ENCODE measurements at regions not wholly inside any gene's neighbourhood (a gene's known extent, or its start where the extent isn't known, plus 50 kb on each side); places are given as distances from the start of the nearest gene placed in this dataset.

DNA sequence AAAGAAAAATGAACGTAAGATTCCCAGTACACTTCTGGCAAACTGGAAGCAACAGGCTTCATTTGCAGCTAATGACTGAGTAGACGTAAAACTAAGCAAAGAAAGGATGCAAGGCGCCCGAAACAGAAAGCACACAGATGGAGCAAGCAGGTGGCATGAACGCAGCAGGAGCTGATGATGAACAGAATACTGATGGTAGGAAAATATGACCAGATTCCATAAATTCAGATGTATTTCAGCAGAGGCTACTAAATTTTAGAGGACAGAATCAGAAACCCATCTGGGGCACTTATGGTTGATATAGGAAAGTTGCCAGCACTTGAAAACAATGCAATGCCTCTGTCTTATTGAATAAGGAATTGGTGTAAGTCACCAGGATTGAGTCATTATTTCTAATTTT lies 658.7 kb upstream of the LINC00305 start:
- no peak overlapping the region for H3K27ac Mint-ChIP-seq (ENCODE audit: unreplicated experiment)
- TF ChIP-seq, protein P1, sequence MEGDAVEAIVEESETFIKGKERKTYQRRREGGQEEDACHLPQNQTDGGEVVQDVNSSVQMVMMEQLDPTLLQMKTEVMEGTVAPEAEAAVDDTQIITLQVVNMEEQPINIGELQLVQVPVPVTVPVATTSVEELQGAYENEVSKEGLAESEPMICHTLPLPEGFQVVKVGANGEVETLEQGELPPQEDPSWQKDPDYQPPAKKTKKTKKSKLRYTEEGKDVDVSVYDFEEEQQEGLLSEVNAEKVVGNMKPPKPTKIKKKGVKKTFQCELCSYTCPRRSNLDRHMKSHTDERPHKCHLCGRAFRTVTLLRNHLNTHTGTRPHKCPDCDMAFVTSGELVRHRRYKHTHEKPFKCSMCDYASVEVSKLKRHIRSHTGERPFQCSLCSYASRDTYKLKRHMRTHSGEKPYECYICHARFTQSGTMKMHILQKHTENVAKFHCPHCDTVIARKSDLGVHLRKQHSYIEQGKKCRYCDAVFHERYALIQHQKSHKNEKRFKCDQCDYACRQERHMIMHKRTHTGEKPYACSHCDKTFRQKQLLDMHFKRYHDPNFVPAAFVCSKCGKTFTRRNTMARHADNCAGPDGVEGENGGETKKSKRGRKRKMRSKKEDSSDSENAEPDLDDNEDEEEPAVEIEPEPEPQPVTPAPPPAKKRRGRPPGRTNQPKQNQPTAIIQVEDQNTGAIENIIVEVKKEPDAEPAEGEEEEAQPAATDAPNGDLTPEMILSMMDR (IDR thresholded peaks at IDR 0.05) = no peak
- no peaks in the 10 kb centered on the region for H3K36me3 Mint-ChIP-seq (ENCODE audit: unreplicated experiment)
- H3K4me3 Mint-ChIP-seq (ENCODE audit: unreplicated experiment) = no peak overlapping the region
- H3K27me3 Mint-ChIP-seq (ENCODE audit: unreplicated experiment) = no peaks in the 10 kb centered on the region
- peaks cover 6% of the 10 kb centered on the region for H3K9me3 Mint-ChIP-seq (ENCODE audit: unreplicated experiment)
- no peak for DNase-seq (ENCODE audit: extremely low spot score, unreplicated experiment)
- no peaks in the 10 kb centered on the region for H3K4me1 Mint-ChIP-seq (ENCODE audit: unreplicated experiment)

DNA sequence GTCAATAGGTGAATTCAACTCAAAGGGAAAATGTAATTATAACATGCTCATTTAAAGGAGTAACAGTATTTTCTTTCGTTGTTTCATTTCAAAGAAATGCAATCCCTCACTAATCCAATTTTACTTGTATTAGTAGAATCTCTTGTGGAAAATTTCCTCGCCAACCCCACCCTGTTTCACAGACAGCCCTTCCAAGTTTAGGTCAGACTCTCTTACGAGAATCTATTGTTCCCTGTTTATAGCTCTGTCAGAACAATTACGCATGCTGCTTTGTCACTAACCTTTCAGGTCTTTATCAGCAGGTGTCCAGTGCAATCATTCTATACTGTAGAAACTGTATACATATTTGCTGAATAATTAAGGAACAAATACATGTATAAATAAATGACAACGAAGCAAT lies 657.8 kb upstream of the LINC00305 start:
- Mint-ChIP-seq H3K27me3 (ENCODE audit: unreplicated experiment) (no peaks in the 10 kb centered on the region), H3K4me3 (ENCODE audit: unreplicated experiment) (no peak overlapping the region), H3K27ac (ENCODE audit: unreplicated experiment) (no peak overlapping the region), H3K9me3 (ENCODE audit: unreplicated experiment) (peaks cover 6% of the 10 kb centered on the region), H3K4me1 (ENCODE audit: unreplicated experiment) (no peaks in the 10 kb centered on the region), H3K36me3 (ENCODE audit: unreplicated experiment) (no peaks in the 10 kb centered on the region)
- TF ChIP-seq, protein P1 (IDR thresholded peaks at IDR 0.05) = no peak
- DNase-seq (ENCODE audit: extremely low spot score, unreplicated experiment) = no peak

DNA sequence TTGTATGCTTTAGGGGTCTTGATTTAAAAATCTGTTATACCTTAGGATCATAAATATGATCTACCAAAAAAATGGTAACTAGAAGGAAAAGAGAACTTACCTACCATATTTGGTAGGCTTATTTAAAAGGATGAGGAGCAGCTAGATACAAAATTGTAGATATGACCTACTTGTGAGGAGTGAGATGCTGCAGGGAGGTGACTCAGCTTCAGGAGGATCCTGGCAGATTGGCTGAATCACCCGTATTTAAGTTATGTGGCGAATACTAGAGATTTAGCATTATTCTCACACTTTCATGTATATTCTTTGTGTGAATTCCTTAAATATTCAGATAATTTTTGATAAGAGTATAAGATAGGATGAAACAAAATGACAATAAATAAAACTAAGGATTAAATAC lies 657.3 kb upstream of the LINC00305 start:
- Mint-ChIP-seq H3K4me1 (ENCODE audit: unreplicated experiment) (no peaks in the 10 kb centered on the region), H3K27ac (ENCODE audit: unreplicated experiment) (no peak overlapping the region), H3K9me3 (ENCODE audit: unreplicated experiment) (peaks cover 4% of the 10 kb centered on the region), H3K4me3 (ENCODE audit: unreplicated experiment) (no peak overlapping the region), H3K27me3 (ENCODE audit: unreplicated experiment) (no peaks in the 10 kb centered on the region), H3K36me3 (ENCODE audit: unreplicated experiment) (no peaks in the 10 kb centered on the region)
- TF ChIP-seq, protein P1 (IDR thresholded peaks at IDR 0.05) = no peak
- DNase-seq (ENCODE audit: extremely low spot score, unreplicated experiment) = no peak

DNA sequence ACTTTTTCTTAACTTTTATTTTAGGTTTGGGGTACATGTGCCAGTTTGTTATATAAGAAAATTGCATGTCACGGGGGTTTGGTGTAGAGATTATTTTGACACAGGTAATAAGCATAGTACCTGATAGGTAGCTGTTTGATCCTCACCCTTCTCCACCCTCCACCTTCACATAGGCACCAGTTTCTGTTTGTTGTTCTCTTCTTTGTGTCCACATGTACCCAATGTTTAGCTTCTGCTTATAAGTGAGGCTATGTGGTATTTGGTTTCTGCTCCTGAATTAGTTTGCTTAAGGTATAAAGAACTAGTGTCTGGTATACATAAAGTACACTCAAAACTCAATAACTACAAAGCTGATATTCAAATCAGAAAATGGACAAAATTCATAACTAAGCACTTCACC lies 654.6 kb upstream of the LINC00305 start:
- H3K27ac Mint-ChIP-seq (ENCODE audit: unreplicated experiment) = no peak overlapping the region
- H3K4me3 Mint-ChIP-seq (ENCODE audit: unreplicated experiment) = no peak overlapping the region
- H3K4me1 Mint-ChIP-seq (ENCODE audit: unreplicated experiment) = no peaks in the 10 kb centered on the region
- H3K36me3 Mint-ChIP-seq (ENCODE audit: unreplicated experiment) = no peaks in the 10 kb centered on the region
- no peaks in the 10 kb centered on the region for H3K9me3 Mint-ChIP-seq (ENCODE audit: unreplicated experiment)
- TF ChIP-seq, protein P1 (IDR thresholded peaks at IDR 0.05) = no peak
- H3K27me3 Mint-ChIP-seq (ENCODE audit: unreplicated experiment) = no peaks in the 10 kb centered on the region
- DNase-seq (ENCODE audit: extremely low spot score, unreplicated experiment) = no peak

DNA sequence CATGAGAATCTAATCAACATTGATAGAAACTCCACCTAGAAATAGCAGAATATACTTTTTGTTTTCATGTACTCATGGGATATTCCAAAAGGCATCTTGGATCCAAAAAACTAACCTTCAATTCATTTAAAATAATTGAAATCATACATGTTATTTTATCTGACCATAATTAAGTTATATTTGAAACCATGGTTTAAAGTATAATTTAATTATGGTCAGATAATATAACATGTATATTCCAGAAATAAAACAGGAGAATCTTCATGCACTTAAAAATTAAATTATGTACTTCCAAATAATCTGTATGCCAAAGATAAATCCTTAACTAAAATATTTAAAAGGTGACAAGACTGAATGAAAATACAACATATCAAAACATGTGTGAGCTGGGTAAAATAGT lies 651.3 kb upstream of the LINC00305 start:
- no peaks in the 10 kb centered on the region for H3K4me1 Mint-ChIP-seq (ENCODE audit: unreplicated experiment)
- TF ChIP-seq, protein P1 (IDR thresholded peaks at IDR 0.05) = no peak
- no peaks in the 10 kb centered on the region for H3K27me3 Mint-ChIP-seq (ENCODE audit: unreplicated experiment)
- no peaks in the 10 kb centered on the region for H3K36me3 Mint-ChIP-seq (ENCODE audit: unreplicated experiment)
- peaks cover 6% of the 10 kb centered on the region for H3K9me3 Mint-ChIP-seq (ENCODE audit: unreplicated experiment)
- H3K4me3 Mint-ChIP-seq (ENCODE audit: unreplicated experiment) = no peak overlapping the region
- H3K27ac Mint-ChIP-seq (ENCODE audit: unreplicated experiment) = no peak overlapping the region
- no peak for DNase-seq (ENCODE audit: extremely low spot score, unreplicated experiment)

Data from osteocyte (in vitro differentiated cells).